Thoracic aorta (tissue), 2 donors: ENCODE measurements at regions not wholly inside any gene's neighbourhood (a gene's known extent, or its start where the extent isn't known, plus 50 kb on each side); places are given as distances from the start of the nearest gene placed in this dataset.

ENCODE experiments used
- ATAC-seq: fragments of 150-250 bp; one replicate; pipeline ENCODE4 v1.8.0; 2017; ENCODE audit warnings: low read depth; ENCODE audit not compliant: insufficient number of reproducible peaks, low FRiP score
- DNase-seq: peaks from one replicate; pipeline ENCODE4 v3.0.0-alpha.2; 2020; ENCODE audit warnings: low spot score
- H3K27ac ChIP-seq, 2 donors: fragments of 200-600 bp; sonication (generic); 1 replicate in 1 of 2; 2 replicates in 1 of 2; pipeline ENCODE4 v1.5.1; 2016; ENCODE audit warnings: mild to moderate bottlenecking in 2 of 2, moderate library complexity in 2 of 2
- H3K27me3 ChIP-seq: fragments of 200-600 bp; sonication (generic); replicated peaks from 2 replicates; pipeline ENCODE4 v1.6.0; 2016; ENCODE audit warnings: mild to moderate bottlenecking; ENCODE audit not compliant: insufficient read depth
- H3K36me3 ChIP-seq: fragments of 200-600 bp; sonication (generic); one replicate; pipeline ENCODE4 v1.5.1; 2016
- H3K4me1 ChIP-seq, 2 donors: fragments of 200-600 bp; sonication (generic); 1 replicate in 1 of 2; 2 replicates in 1 of 2; pipeline versions ENCODE4 v1.5.1 to v1.6.0; 2016; ENCODE audit warnings: low read depth in 2 of 2, mild to moderate bottlenecking in 1 of 2; ENCODE audit not compliant: control insufficient read depth in 1 of 2
- H3K4me3 ChIP-seq: fragments of 200-600 bp; sonication (generic); 2 replicates; pipeline ENCODE4 v1.5.1; 2016; ENCODE audit warnings: mild to moderate bottlenecking
- H3K9me3 ChIP-seq: fragments of 200-600 bp; sonication (generic); 2 replicates; pipeline ENCODE4 v1.5.1; 2016
- TF ChIP-seq, protein P1 (sequence below): fragments of 200-600 bp; sonication (generic); IDR thresholded peaks from one replicate; pipeline ENCODE4 v1.5.1; 2019; ENCODE audit warnings: antibody characterized with exemption

DNA sequence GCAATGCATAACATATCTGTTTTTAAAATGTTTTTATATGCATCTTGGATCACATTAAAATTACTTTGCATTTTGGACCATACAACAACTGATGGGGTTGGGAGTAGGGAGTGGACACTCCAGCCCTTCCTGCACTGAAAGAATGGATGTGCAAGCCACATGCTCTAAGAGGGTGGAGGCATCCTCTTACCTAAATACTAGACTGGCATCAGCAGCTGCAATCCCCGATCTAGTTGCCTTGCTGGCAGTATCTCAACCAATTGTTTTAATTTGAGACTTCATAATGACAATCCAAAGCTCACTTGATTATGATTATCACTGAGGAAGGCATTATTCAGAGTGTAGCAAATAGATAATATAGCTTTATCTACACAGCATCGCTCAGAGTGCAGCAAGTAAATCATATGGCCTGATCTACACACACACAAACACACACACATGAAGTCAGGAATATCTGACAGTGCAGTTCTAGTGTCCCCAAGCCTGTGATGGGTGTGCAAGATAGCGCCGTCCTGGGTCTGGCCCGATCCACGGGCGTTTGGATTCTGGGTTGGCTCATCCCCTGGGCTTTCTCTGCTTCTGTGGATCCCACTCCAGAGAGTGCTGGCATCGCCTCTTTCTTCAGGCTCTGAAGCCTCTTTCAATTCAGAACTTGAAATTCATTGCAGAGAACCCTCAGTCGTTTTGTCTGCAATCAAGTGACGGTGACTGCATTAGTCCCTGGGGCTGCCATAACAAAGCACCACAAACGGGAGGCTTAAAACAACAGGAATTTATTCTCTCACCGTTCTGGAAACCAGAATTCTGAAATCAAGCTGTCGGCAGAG is 181.3 kb downstream of the ETS2 start:
- Histone ChIP-seq H3K4me3 (no peak overlapping the region), H3K4me1 (peaks cover 27 to 81% of the 10 kb centered on the region in 2 donors), H3K36me3 (no peaks in the 10 kb centered on the region), H3K27ac (peak overlapping the region; percentile 54 to 67), H3K27me3 (no peaks in the 10 kb centered on the region), H3K9me3 (no peaks in the 10 kb centered on the region)
- no peak for DNase-seq
- TF ChIP-seq, protein P1, sequence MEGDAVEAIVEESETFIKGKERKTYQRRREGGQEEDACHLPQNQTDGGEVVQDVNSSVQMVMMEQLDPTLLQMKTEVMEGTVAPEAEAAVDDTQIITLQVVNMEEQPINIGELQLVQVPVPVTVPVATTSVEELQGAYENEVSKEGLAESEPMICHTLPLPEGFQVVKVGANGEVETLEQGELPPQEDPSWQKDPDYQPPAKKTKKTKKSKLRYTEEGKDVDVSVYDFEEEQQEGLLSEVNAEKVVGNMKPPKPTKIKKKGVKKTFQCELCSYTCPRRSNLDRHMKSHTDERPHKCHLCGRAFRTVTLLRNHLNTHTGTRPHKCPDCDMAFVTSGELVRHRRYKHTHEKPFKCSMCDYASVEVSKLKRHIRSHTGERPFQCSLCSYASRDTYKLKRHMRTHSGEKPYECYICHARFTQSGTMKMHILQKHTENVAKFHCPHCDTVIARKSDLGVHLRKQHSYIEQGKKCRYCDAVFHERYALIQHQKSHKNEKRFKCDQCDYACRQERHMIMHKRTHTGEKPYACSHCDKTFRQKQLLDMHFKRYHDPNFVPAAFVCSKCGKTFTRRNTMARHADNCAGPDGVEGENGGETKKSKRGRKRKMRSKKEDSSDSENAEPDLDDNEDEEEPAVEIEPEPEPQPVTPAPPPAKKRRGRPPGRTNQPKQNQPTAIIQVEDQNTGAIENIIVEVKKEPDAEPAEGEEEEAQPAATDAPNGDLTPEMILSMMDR, result no peak
- ATAC-seq, result no peak

DNA sequence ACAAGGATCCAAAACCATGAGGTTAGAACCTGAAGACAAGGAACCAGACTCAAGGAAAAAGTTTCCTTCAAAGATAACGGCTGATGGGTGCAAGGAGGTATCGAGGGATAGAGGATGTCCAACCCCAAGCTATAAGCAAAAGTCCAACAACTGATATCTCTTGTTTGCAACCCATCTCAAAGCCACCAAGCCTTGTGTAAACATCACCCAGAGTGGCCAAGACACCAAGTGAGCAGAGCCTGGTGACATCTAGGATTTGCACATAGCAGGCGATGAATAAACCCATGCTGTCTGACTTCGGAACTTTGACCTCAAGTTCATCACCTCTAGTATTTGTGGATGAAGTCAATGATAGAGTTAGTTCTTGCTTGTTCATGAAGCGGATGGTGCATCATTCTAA is 180.7 kb downstream of the ETS2 start:
- H3K4me3 ChIP-seq, result no peak overlapping the region
- no peaks in the 10 kb centered on the region for H3K9me3 ChIP-seq
- no peaks in the 10 kb centered on the region for H3K27me3 ChIP-seq
- peaks cover 27 to 75% of the 10 kb centered on the region in 2 donors for H3K4me1 ChIP-seq
- DNase-seq, result no peak
- no peak for ATAC-seq
- no peak overlapping the region for H3K27ac ChIP-seq
- TF ChIP-seq, protein P1, result no peak
- H3K36me3 ChIP-seq, result no peaks in the 10 kb centered on the region

DNA sequence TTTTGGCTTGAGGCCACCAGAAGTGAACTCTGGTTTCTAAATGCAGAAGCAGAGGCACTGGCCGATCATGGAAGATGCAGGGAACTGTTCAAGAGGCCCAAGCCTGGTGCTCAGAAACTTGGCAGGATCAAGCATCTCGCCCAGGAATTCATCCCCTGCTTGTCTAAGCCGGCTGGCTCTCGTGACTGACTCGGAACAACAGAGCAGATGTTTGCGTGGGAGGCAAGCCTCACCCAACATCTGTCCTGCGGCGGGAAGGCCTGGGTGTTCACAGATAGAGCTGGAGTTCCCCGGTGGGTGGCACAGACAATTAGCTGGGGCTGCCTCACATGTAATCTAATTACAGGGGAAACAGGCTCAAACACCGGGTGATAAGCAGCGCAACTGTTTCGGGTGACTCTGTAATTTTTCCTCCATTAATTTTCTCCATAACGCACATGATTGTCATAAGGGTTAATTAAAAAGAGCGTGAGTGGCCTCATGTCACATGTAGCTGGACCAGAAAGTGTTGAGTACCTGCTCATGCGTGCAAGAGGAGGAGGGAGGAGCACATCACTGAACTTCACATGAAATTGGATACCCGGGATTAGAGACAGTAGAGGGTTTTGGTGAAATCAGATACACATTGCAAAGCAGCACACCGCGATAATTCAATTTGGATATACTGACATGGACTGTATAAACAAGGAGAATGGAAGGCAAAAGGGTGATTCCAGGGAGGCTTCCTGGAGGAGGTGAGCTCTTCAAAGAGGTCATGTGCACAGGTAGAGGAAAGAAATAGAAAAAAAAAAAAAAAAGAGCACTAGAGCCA is 180.0 kb downstream of the ETS2 start:
- peak; percentile 31 for DNase-seq
- Histone ChIP-seq H3K27ac (peak overlapping the region; percentile 60 to 72), H3K4me3 (peak overlapping the region; percentile 21), H3K27me3 (no peaks in the 10 kb centered on the region), H3K36me3 (no peaks in the 10 kb centered on the region), H3K4me1 (peaks cover 27 to 68% of the 10 kb centered on the region in 2 donors), H3K9me3 (no peaks in the 10 kb centered on the region)
- no peak for ATAC-seq
- TF ChIP-seq, protein P1, result no peak

DNA sequence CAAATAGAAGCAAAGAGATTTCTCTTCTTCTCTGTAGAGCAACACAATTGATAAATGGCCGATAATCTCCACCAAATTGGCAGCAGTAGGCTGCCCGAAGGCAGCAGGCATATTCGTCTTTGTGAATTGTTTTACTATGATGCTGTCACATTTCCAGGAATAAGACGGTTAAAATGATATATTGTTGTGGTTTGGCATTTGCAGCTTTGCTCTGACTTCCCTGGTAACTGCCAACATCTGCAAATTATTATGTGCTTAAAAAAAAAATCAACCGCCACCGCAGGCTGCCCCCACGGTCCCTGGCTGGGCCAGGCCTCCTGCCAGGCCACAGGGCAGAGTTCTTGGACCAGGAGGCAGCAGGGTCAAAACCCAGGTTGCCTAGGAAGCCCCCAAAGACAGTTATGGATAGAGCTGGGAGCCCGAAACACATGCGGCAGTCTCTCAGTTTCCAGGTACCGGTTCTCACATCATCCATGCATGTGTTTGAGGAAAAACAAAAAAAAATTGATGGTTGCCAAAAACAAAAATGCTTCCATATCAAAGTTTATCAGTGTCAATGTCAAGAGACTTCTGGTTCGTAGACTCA is 179.3 kb downstream of the ETS2 start:
- no peaks in the 10 kb centered on the region for H3K36me3 ChIP-seq
- H3K4me3 ChIP-seq, result peak overlapping the region; percentile 21
- no peaks in the 10 kb centered on the region for H3K27me3 ChIP-seq
- TF ChIP-seq, protein P1, result no peak
- ATAC-seq, result no peak
- peaks cover 24 to 61% of the 10 kb centered on the region in 2 donors for H3K4me1 ChIP-seq
- DNase-seq, result no peak
- no peaks in the 10 kb centered on the region for H3K9me3 ChIP-seq
- peak overlapping the region; percentile 60 to 72 for H3K27ac ChIP-seq

DNA sequence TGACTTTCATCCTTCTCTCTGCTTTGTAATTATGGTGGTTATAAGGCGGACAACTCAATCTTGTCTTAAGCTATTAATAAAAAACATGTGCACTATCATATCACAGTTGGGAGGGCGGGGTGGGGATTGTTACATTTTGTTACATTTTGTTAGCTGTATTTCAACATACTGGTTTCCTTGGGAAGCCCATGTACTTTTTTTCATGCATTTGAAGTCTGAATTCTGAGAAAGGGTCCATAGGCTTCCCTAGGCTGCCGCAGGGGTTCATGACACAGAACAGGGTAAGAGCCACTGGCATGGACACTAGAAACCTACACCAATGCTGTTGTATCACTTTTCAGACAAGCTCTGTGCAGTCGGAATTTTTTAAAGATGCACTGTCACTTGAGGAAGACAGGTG is 178.8 kb downstream of the ETS2 start:
- TF ChIP-seq, protein P1, result no peak
- H3K4me1 ChIP-seq, result peaks cover 20 to 56% of the 10 kb centered on the region in 2 donors
- DNase-seq (no peak), ATAC-seq (no peak)
- H3K9me3 ChIP-seq, result no peaks in the 10 kb centered on the region
- H3K36me3 ChIP-seq, result no peaks in the 10 kb centered on the region
- no peaks in the 10 kb centered on the region for H3K27me3 ChIP-seq
- no peak overlapping the region for H3K4me3 ChIP-seq
- H3K27ac ChIP-seq, result peak overlapping the region; percentile 60 to 72
